ENCODE measurements at regions not wholly inside any gene's neighbourhood (a gene's known extent, or its start where the extent isn't known, plus 50 kb on each side); places are given as distances from the start of the nearest gene placed in this dataset.

DNA sequence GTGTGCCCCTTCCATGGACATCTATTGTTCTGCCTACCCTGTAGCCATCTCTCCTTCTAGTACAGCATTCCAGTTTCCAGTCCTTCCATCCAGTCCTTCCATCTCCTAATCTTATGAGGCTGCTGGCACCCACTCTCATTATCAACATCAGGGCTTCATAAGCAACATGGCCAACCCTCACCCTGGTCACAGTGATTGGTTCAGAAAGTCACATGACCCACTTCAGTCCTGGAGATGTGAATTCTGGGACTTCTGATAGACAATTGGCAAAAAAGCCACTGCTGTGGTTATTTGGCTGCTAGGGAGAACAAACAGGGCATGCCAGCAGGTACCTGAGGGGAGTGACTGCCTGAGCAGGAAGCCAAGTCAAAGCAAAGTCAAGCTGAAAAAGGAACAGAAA is 164.7 kb upstream of the C16orf82 start:
- TF ChIP-seq, protein P1, sequence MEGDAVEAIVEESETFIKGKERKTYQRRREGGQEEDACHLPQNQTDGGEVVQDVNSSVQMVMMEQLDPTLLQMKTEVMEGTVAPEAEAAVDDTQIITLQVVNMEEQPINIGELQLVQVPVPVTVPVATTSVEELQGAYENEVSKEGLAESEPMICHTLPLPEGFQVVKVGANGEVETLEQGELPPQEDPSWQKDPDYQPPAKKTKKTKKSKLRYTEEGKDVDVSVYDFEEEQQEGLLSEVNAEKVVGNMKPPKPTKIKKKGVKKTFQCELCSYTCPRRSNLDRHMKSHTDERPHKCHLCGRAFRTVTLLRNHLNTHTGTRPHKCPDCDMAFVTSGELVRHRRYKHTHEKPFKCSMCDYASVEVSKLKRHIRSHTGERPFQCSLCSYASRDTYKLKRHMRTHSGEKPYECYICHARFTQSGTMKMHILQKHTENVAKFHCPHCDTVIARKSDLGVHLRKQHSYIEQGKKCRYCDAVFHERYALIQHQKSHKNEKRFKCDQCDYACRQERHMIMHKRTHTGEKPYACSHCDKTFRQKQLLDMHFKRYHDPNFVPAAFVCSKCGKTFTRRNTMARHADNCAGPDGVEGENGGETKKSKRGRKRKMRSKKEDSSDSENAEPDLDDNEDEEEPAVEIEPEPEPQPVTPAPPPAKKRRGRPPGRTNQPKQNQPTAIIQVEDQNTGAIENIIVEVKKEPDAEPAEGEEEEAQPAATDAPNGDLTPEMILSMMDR (IDR thresholded peaks at IDR 0.05): no peak
- no peak for TF ChIP-seq POLR2A (IDR thresholded peaks at IDR 0.05)
